ENCODE measurements at regions not wholly inside any gene's neighbourhood (a gene's known extent, or its start where the extent isn't known, plus 50 kb on each side); places are given as distances from the start of the nearest gene placed in this dataset.

DNA sequence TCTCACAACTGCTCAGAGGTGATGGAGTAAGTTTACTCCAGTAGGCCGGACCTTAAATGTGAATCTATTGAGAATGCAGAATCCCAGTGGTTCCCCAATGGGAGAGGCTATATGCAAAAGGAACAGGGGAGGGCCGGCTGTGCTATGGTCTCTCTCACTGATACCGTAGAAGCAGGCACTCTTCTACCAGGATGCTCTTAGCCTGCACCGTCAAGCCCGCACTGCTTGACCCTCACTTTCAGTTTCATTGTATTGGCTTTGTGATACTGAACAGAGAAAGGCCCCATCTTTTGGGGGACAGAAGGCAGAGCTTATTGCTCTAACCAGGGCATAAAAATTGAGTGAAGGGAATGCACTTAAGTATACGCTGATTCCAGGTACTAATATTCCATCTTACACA, 615.0 kb upstream of the RGMB start:
- intact Hi-C loops (cut with micrococcal nuclease) = no loop called here
- Mint-ChIP-seq H3K9me3 (ENCODE audit: unreplicated experiment) (no peaks in the 10 kb centered on the region), H3K4me1 (ENCODE audit: insufficient read depth, unreplicated experiment) (no peaks in the 10 kb centered on the region), H3K27me3 (ENCODE audit: insufficient read depth, unreplicated experiment) (no peaks in the 10 kb centered on the region), H3K27ac (ENCODE audit: low read depth, unreplicated experiment) (no peak overlapping the region), H3K4me3 (ENCODE audit: unreplicated experiment) (no peak overlapping the region), H3K36me3 (ENCODE audit: insufficient read depth, unreplicated experiment) (no peaks in the 10 kb centered on the region)
- ChIA-PET CTCF (interaction anchor here (1.4 kb wide), 1 partner anchor 11 kb away, joined by 4 read pairs; no protein-coding TSS in a partner anchor), POLR2A (no interaction called here)
- TF ChIP-seq, protein P1, sequence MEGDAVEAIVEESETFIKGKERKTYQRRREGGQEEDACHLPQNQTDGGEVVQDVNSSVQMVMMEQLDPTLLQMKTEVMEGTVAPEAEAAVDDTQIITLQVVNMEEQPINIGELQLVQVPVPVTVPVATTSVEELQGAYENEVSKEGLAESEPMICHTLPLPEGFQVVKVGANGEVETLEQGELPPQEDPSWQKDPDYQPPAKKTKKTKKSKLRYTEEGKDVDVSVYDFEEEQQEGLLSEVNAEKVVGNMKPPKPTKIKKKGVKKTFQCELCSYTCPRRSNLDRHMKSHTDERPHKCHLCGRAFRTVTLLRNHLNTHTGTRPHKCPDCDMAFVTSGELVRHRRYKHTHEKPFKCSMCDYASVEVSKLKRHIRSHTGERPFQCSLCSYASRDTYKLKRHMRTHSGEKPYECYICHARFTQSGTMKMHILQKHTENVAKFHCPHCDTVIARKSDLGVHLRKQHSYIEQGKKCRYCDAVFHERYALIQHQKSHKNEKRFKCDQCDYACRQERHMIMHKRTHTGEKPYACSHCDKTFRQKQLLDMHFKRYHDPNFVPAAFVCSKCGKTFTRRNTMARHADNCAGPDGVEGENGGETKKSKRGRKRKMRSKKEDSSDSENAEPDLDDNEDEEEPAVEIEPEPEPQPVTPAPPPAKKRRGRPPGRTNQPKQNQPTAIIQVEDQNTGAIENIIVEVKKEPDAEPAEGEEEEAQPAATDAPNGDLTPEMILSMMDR (IDR thresholded peaks at IDR 0.05; ENCODE audit: unreplicated experiment) = no peak
- no TSS peak for BruUV-seq (replicated peaks)
- DNase-seq (ENCODE audit: unreplicated experiment) = no peak

DNA sequence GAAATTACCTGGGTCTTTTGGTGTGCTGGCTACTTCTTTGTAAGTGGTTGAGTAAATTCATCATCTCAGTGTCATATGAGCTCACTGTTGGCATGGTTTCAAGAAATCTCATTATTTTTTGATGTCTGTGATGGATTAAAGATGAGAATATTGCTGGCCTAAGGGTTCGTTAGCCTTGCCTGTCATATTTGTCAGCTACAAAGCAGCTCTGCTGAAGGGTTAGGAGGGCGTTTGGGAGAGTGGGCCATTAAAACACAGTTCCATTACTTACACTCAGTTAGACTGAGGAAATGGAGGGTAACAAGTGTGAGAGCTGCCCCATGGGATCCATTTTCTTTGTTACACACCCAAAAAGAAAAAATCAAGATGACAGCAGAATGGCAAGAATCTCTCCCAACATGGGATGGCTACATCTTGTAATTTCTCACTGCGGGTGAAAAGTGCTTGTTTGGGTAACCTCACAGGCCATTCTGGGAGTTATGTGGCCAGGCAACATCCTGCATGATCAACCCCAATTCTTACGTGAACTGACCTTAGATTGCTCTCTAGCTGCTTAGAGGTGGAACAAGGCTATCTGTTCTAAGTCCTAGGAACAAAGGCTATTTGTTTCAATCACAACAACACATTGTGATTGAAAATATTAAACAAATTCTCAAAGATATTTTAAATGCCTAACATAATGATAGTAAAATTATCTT, 609.5 kb upstream of the RGMB start:
- Mint-ChIP-seq H3K27ac (ENCODE audit: low read depth, unreplicated experiment) (no peak overlapping the region), H3K9me3 (ENCODE audit: unreplicated experiment) (no peaks in the 10 kb centered on the region), H3K4me1 (ENCODE audit: insufficient read depth, unreplicated experiment) (no peaks in the 10 kb centered on the region), H3K4me3 (ENCODE audit: unreplicated experiment) (no peak overlapping the region), H3K36me3 (ENCODE audit: insufficient read depth, unreplicated experiment) (no peaks in the 10 kb centered on the region), H3K27me3 (ENCODE audit: insufficient read depth, unreplicated experiment) (no peaks in the 10 kb centered on the region)
- TF ChIP-seq, protein P1 (IDR thresholded peaks at IDR 0.05; ENCODE audit: unreplicated experiment) = no peak
- no peak for DNase-seq (ENCODE audit: unreplicated experiment)
- ChIA-PET POLR2A (no interaction called here), CTCF (no interaction called here)
- BruUV-seq (replicated peaks) = no TSS peak
- intact Hi-C loops (cut with micrococcal nuclease) = no loop called here

DNA sequence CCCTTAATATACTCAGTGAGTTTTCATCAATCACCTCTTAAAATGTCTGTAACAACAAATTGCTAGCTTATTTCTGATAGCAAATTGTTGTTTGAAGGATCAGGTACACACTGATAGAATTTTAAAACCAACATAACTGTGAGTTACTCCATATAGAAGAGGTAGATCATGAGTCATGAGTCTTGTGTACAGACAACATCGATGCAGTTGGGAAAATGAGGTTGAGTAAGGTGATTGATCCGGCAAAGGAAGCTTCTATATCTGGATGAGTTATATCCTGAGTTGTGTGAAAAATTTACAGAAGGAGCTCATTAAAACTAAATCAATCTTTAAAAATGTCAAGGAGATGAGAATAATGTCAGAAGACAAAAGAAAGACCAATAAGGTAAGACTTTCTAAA, 604.6 kb upstream of the RGMB start:
- H3K27me3 Mint-ChIP-seq (ENCODE audit: insufficient read depth, unreplicated experiment) = no peaks in the 10 kb centered on the region
- DNase-seq (ENCODE audit: unreplicated experiment) = peak; percentile 4
- BruUV-seq (replicated peaks) = no TSS peak
- intact Hi-C loops (cut with micrococcal nuclease) = no loop called here
- POLR2A ChIA-PET = interaction anchor here (0.5 to 0.7 kb wide), 2 partner anchors 124 to 615 kb away, joined by 3 read pairs; no protein-coding TSS in a partner anchor
- H3K4me3 Mint-ChIP-seq (ENCODE audit: unreplicated experiment) = no peak overlapping the region
- CTCF ChIA-PET = no interaction called here
- no peak overlapping the region for H3K27ac Mint-ChIP-seq (ENCODE audit: low read depth, unreplicated experiment)
- H3K9me3 Mint-ChIP-seq (ENCODE audit: unreplicated experiment) = no peaks in the 10 kb centered on the region
- no peaks in the 10 kb centered on the region for H3K4me1 Mint-ChIP-seq (ENCODE audit: insufficient read depth, unreplicated experiment)
- H3K36me3 Mint-ChIP-seq (ENCODE audit: insufficient read depth, unreplicated experiment) = no peaks in the 10 kb centered on the region
- TF ChIP-seq, protein P1 (IDR thresholded peaks at IDR 0.05; ENCODE audit: unreplicated experiment) = no peak

DNA sequence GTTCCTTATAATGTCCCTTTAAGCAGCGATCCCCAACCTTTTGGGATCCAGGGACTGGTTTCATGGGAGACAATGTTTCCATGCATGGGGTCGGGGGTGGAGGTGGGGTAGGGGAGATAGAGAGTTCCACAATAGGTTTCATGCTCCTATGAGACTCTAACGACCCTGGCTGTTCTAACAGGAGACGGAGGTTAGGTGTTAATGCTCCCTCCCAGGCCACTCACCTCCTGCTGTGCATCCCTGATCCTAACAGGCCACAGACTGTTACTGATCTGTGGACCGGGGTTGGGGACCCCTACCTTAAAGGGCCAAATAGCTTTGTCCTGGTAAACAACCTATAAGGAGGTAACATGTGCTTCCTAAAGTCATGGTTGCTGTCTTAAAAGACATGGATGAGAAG, 602.5 kb upstream of the RGMB start:
- H3K27ac Mint-ChIP-seq (ENCODE audit: low read depth, unreplicated experiment) = no peak overlapping the region
- TF ChIP-seq, protein P1 (IDR thresholded peaks at IDR 0.05; ENCODE audit: unreplicated experiment) = no peak
- no peak overlapping the region for H3K4me3 Mint-ChIP-seq (ENCODE audit: unreplicated experiment)
- H3K27me3 Mint-ChIP-seq (ENCODE audit: insufficient read depth, unreplicated experiment) = no peaks in the 10 kb centered on the region
- H3K4me1 Mint-ChIP-seq (ENCODE audit: insufficient read depth, unreplicated experiment) = no peaks in the 10 kb centered on the region
- BruUV-seq (replicated peaks) = no TSS peak
- no peaks in the 10 kb centered on the region for H3K9me3 Mint-ChIP-seq (ENCODE audit: unreplicated experiment)
- DNase-seq (ENCODE audit: unreplicated experiment) = no peak
- no peaks in the 10 kb centered on the region for H3K36me3 Mint-ChIP-seq (ENCODE audit: insufficient read depth, unreplicated experiment)
- ChIA-PET POLR2A (no interaction called here), CTCF (interaction anchor here (0.7 kb wide), 2 partner anchors 9 to 18 kb away, joined by 3 to 6 read pairs; no protein-coding TSS in a partner anchor)
- intact Hi-C loops (cut with micrococcal nuclease) = no loop called here
